PC-9 (cell line): ENCODE measurements at regions not wholly inside any gene's neighbourhood (a gene's known extent, or its start where the extent isn't known, plus 50 kb on each side); places are given as distances from the start of the nearest gene placed in this dataset.

ENCODE experiments used
- CTCF ChIP-seq: fragments of 200-600 bp; sonication (generic); conservative IDR thresholded peaks from 2 replicates; pipeline ENCODE4 v1.6.1; 2017; ENCODE audit warnings: mixed run types, antibody characterized with exemption, mild to moderate bottlenecking, moderate library complexity
- EZH2 ChIP-seq: fragments of 200-600 bp; sonication (generic); IDR thresholded peaks from 2 replicates; pipeline ENCODE4 v1.8.0; 2017; ENCODE audit warnings: antibody characterized with exemption, low read depth

GRCh38 chr9:21579743-21580142 lies 97.6 kb upstream of the IFNE start:
- TF ChIP-seq CTCF (no peak), EZH2 (no peak)
